A549 (cell line): ENCODE measurements at regions not wholly inside any gene's neighbourhood (a gene's known extent, or its start where the extent isn't known, plus 50 kb on each side); places are given as distances from the start of the nearest gene placed in this dataset.

Experiments used
- CHD4 ChIP-seq: fragments of 200-600 bp; sonication (generic); IDR thresholded peaks from 2 replicates; pipeline ENCODE4 v1.6.1; 2016; ENCODE audit warnings: antibody characterized with exemption, mild to moderate bottlenecking, borderline replicate concordance
- CTCF ChIP-seq: fragments of >200 bp; sonication (Bioruptor Twin); formaldehyde crosslinking; IDR thresholded peaks from 3 replicates; pipeline ENCODE4 v1.5.1; 2016
- EHMT2 ChIP-seq: fragments of 200-600 bp; sonication (generic); IDR thresholded peaks from 2 replicates; pipeline ENCODE4 v1.6.1; 2016; ENCODE audit warnings: antibody characterized with exemption, low read depth, mild to moderate bottlenecking, moderate library complexity
- MAZ ChIP-seq: fragments of 150-350 bp; IDR thresholded peaks from 2 replicates; pipeline ENCODE4 v1.6.1; 2014; ENCODE audit warnings: antibody characterized with exemption, low read depth, low read length, borderline replicate concordance
- MYC ChIP-seq: IDR thresholded peaks from 2 replicates; pipeline ENCODE4 v1.6.1; 2012; ENCODE audit warnings: mild to moderate bottlenecking, inconsistent platforms, low read length, improper control_type of control experiment, borderline replicate concordance
- POLR2A ChIP-seq: IDR thresholded peaks from 2 replicates; pipeline ENCODE4 v1.6.1; 2012; ENCODE audit warnings: mild to moderate bottlenecking, low read length
- RAD21 ChIP-seq, 2 experiments: fragments of >200 bp in 1 of 2; sonication (Bioruptor Twin) in 1 of 2; formaldehyde crosslinking in 1 of 2; IDR thresholded peaks in 1 of 2; conservative IDR thresholded peaks in 1 of 2; 2 replicates in 1 of 2; 3 replicates in 1 of 2; pipeline ENCODE4 v1.6.1; 2012 to 2018; ENCODE audit warnings: inconsistent platforms in 1 of 2
- RFX5 ChIP-seq: fragments of 450-650 bp; IDR thresholded peaks from 2 replicates; pipeline ENCODE4 v1.7.1; 2014; ENCODE audit warnings: antibody characterized with exemption, mild to moderate bottlenecking, moderate library complexity
- TFCP2L1 ChIP-seq: fragments of 250-450 bp; sonication (Bioruptor Pico); IDR thresholded peaks from 2 replicates; pipeline ENCODE4 v1.5.0; 2021; ENCODE audit warnings: mild to moderate bottlenecking
- ZSCAN20 ChIP-seq: fragments of 250-450 bp; sonication (Bioruptor Pico); IDR thresholded peaks from 2 replicates; pipeline ENCODE4 v1.8.0; 2022; ENCODE audit warnings: mild to moderate bottlenecking, moderate library complexity
- TF ChIP-seq, protein P1 (sequence below): IDR thresholded peaks from 2 replicates; pipeline ENCODE4 v1.6.1; 2012
- TF ChIP-seq, protein P2 (sequence below): fragments of 250-450 bp; sonication (Bioruptor Pico); IDR thresholded peaks from 2 replicates; pipeline ENCODE4 v1.5.0; 2020; ENCODE audit warnings: low read depth, mild to moderate bottlenecking, moderate library complexity

GRCh38 chr2:54062401-54062800 is 53.0 kb upstream of the ACYP2 start:
- TF ChIP-seq CTCF (no peak), RFX5 (no peak), ZSCAN20 (CRISPR knock-in tag) (no peak), RAD21 (conservative IDR thresholded peaks at IDR 0.05 in 1 of 2, IDR thresholded peaks at IDR 0.05 in 1 of 2) (no peak), TFCP2L1 (no peak), MAZ (no peak), POLR2A (no peak), EHMT2 (no peak), MYC (no peak), CHD4 (no peak)
- TF ChIP-seq, protein P1, sequence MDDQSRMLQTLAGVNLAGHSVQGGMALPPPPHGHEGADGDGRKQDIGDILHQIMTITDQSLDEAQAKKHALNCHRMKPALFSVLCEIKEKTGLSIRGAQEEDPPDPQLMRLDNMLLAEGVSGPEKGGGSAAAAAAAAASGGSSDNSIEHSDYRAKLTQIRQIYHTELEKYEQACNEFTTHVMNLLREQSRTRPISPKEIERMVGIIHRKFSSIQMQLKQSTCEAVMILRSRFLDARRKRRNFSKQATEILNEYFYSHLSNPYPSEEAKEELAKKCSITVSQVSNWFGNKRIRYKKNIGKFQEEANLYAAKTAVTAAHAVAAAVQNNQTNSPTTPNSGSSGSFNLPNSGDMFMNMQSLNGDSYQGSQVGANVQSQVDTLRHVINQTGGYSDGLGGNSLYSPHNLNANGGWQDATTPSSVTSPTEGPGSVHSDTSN: no peak
- TF ChIP-seq, protein P2, sequence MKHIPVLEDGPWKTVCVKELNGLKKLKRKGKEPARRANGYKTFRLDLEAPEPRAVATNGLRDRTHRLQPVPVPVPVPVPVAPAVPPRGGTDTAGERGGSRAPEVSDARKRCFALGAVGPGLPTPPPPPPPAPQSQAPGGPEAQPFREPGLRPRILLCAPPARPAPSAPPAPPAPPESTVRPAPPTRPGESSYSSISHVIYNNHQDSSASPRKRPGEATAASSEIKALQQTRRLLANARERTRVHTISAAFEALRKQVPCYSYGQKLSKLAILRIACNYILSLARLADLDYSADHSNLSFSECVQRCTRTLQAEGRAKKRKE (CRISPR knock-in tag): no peak
